ACHN (cell line): ENCODE measurements at regions not wholly inside any gene's neighbourhood (a gene's known extent, or its start where the extent isn't known, plus 50 kb on each side); places are given as distances from the start of the nearest gene placed in this dataset.
"Not testable (repeated sequence)": the region's sequence is repeated elsewhere in the genome, so short reads cannot be mapped to it uniquely, and the experiment has no call there.

Source experiments
- DNase-seq: peaks from one replicate; pipeline ENCODE4 v3.0.0-alpha.2; 2015
- in situ Hi-C: cut with HindIII; loops from 2 replicates; pipeline ENCODE4 v1.10.0; 2017; ENCODE audit warnings: low sequenced_read_pairs, low pct_ligation_motif_present, low pct_unique_long_range_greater_than_20kb

DNA sequence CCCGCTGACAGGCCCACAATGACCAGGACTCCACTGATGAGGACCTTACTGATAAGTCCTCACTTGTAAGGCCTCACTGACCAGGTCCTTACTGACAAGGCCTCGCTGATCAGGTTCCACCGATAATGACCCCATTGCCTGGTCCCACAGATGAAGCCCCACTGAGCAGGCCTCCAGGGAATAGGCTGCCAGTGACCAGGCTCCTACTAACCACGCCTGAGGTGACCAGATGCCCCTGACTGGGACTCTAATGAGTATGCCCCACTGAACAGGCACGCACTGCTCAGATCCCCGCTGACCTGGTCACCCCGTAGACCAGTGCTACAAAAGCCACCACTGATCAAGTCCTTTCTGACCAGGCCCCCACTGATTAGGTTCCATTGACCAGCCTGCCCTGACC, 241.2 kb downstream of the POTED start:
- DNase-seq, in situ Hi-C loops: not testable (repeated sequence)

DNA sequence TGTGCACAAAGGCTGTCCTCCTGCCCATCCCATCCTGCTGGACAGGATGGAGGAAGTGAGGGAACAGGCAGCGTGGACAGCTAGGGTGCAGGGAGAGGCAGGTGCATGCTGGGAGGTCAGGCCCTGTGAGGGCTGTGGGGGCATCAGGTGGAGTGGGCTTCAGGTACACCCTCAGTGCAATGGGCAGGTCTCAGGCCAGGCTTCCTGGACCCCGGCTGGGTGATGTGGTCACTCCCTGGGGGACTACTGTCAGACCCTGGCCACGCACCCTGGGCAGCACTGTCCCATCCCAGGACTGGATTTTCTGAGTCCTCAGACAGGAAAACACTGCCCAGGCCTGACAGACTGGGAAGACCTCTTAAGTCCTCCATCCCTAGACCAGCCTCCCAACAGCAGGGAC, 239.9 kb downstream of the POTED start:
- in situ Hi-C loops = not testable (repeated sequence)

GRCh38 chr21:13846718-13847117, 237.1 kb downstream of the POTED start:
- DNase-seq, in situ Hi-C loops: not testable (repeated sequence)

More for the DNA sequence above, 239.9 kb downstream of the POTED start:
- not testable (repeated sequence) for DNase-seq

DNA sequence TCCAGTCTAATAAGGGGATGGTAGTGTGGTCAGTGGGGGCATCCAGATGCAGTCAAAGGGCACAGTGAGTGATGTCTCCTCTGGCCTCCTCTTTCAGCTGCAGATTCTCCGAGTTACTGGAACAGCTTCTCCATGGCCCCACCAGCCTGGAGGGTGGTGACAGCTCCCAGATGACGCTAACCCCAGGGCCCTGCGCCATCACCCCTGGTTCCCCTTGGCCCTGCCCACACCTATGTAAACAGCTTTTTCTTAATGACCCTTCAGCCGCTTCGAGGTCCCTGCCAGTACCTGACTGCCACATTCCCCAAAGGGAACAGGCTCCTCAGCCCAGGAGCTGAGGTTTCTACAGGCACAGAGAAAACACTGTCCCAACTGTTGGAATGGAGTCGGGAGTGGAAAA, 235.0 kb downstream of the POTED start:
- DNase-seq, in situ Hi-C loops: not testable (repeated sequence)

- in situ Hi-C loops, DNase-seq: not testable (repeated sequence)
These were observed 233.5 kb downstream of the POTED start for GRCh38 chr21:13843081-13843480.

DNA sequence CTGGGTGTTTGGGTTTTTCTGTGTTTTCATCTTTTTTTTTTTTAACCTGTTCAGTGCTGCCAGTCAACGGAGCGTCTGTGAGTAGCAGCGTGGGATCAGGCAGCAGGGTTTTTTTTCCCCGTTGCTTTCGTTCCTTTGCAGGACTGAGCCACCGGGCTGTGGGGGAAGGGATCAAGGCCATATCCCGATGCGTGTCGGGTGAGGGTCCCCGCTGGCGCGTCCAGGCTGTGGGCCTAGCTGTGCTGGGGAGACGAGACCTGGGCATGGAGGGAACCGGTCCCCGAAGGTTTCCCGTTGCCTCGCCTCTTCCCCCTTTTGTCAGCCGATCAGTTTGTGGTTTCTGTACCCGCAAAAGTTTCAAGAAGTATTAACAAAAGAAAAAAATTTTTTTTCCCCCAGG, 218.1 kb downstream of the POTED start:
- DNase-seq, in situ Hi-C loops: not testable (repeated sequence)

DNA sequence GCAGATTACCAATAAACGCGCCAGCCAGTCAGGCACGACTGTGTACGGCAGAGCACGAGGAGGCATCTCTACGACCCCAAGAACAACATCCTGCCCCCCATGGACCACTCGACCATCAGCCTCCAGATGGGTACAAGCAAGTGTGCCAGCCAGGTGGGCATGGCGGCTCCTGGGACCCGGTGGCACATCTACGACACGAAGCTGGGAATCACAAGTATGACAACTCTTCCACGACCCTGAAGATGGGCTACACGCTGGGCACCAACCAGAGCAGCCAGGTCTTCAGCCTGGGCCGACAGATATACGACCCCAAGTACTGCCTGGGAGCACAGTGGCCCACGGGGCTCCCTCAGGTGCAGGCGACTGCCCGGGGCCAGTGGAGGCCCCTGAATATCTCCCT, 217.6 kb downstream of the POTED start:
- in situ Hi-C loops = no loop called here
- DNase-seq = no peak

GRCh38 chr21:13826511-13826910, 216.9 kb downstream of the POTED start:
- DNase-seq, in situ Hi-C loops: not testable (repeated sequence)

DNA sequence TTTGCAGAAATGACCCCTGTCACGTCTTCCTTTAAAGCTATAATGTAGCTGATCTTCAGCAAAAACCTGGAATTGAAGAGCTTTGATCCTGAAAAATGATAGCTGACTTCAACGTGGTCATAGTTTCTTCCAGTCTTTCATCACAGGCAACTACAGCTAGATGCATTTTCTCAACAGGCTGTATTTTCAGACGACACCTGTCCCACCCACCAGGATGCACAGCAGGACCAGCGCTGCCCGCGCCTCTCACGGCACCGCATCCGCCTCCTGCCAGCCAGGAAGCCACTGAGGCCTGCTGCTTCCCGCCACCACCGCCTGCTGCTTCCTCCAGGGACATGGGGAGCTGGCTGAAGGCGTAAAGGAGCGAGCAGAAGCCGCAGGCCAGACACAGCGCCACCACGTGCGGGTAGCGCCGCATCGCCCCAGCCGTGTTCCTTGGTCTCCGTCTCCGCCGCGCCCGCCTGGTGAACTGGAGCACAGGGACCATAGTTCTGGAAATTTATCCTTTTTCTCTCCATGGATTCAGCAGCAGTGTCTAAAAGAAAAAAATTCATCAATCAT, 215.7 kb downstream of the POTED start:
- in situ Hi-C loops = not testable (repeated sequence)

GRCh38 chr21:13820286-13820685, 210.7 kb downstream of the POTED start:
- in situ Hi-C loops, DNase-seq: not testable (repeated sequence)

More for the DNA sequence above, 215.7 kb downstream of the POTED start:
- DNase-seq = not testable (repeated sequence)

GRCh38 chr21:13812191-13812590, 202.6 kb downstream of the POTED start:
- DNase-seq, in situ Hi-C loops: not testable (repeated sequence)

GRCh38 chr21:13810559-13810958, 201.0 kb downstream of the POTED start:
- in situ Hi-C loops, DNase-seq: not testable (repeated sequence)

DNA sequence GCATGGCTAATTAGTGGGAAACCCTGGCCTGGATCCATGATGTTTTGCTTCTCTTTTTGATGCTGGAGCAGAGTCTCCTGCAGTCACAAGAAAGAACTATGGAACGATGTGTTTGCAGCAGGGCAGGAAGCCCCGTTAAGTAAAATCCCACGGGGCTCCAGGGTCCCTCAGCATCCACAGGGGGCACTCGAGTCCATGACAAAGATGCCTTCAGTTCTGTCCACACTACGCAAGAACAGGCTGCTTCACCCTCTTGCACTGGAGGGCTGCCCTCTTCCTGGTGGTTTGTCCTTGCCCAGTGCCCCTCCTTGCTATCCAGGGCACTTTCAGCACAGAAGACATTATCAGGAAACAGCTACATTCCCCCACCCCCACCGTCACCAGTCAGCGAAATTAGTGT, 196.9 kb downstream of the POTED start:
- DNase-seq, in situ Hi-C loops: not testable (repeated sequence)

DNA sequence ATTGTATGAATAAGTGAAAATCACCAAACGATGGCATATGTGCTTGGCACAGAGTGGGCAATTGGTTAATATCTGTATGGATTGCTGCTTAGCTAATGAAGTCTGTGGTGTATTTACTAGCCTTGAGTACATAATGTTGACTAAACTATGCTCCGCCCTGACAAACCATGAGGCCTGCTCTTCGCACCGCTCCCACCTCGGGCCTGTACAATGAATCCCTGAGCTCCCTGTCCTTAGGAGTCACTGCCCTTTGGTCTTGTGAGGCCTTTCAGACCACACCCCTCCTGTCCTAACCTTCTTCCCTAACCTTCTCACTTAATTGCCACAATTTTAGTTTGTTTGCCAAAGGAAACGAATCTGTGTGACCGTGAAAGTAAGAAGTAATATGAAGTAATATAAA, 193.2 kb downstream of the POTED start:
- in situ Hi-C loops = not testable (repeated sequence)

More for the DNA sequence above, 193.2 kb downstream of the POTED start:
- DNase-seq = not testable (repeated sequence)
